ENCODE measurements at regions not wholly inside any gene's neighbourhood (a gene's known extent, or its start where the extent isn't known, plus 50 kb on each side); places are given as distances from the start of the nearest gene placed in this dataset.

DNA sequence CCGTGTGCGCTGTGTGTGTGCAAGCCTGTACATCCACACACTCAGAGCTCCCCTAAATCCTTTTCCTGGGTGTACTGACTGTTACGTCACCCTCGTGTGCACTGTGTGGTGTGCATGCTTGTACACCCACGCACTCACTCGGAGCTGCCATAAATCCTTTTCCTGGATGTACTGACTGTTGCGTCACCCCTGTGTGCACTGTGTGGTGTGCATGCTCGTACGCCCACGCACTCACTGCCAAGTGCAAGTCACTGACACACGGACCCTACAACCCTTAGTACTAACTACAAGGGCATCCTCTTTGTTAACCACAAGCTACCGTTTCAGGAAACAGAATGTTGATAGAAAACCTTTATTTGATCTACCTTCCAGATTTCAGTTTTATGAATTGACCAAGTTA is 983.4 kb downstream of the EFNB2 start:
- TF ChIP-seq POLR2A (IDR thresholded peaks at IDR 0.05; ENCODE audit: low read depth) = no peak
- TF ChIP-seq POLR2AphosphoS5 (IDR thresholded peaks at IDR 0.05) = no peak
- TF ChIP-seq, protein P1, sequence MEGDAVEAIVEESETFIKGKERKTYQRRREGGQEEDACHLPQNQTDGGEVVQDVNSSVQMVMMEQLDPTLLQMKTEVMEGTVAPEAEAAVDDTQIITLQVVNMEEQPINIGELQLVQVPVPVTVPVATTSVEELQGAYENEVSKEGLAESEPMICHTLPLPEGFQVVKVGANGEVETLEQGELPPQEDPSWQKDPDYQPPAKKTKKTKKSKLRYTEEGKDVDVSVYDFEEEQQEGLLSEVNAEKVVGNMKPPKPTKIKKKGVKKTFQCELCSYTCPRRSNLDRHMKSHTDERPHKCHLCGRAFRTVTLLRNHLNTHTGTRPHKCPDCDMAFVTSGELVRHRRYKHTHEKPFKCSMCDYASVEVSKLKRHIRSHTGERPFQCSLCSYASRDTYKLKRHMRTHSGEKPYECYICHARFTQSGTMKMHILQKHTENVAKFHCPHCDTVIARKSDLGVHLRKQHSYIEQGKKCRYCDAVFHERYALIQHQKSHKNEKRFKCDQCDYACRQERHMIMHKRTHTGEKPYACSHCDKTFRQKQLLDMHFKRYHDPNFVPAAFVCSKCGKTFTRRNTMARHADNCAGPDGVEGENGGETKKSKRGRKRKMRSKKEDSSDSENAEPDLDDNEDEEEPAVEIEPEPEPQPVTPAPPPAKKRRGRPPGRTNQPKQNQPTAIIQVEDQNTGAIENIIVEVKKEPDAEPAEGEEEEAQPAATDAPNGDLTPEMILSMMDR (IDR thresholded peaks at IDR 0.05) = no peak

All from esophagus muscularis mucosa (tissue), 3 donors.